ENCODE measurements at regions not wholly inside any gene's neighbourhood (a gene's known extent, or its start where the extent isn't known, plus 50 kb on each side); places are given as distances from the start of the nearest gene placed in this dataset.
A peak's percentile ranks its signal among the peaks of the same experiment; 100 is the strongest.

DNA sequence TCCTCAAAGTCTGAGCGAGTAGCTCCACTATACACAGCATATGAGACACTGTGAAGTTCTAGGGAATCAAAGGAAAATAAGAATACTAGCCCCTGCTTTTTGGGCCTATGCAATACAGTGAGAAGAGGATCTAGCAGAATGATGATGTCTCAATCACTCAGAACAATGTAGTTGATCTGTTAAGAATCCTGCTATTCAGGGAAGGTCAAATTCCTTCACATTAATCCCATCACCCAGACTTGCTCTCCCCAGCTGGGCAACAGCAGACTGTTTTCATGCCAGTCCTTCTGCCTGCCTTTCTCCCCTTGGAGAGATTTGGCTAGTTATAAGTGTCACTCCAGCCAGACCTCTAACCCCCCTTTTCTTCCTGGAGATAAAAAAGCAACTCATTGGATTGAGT, 230.0 kb upstream of the EPHA4 start:
- no peak overlapping the region for H3K9ac ChIP-seq
- no peak overlapping the region for H3K4me2 ChIP-seq (ENCODE audit: unreplicated experiment)
- H2AFZ ChIP-seq: no peak overlapping the region
- in situ Hi-C loops (cut with MboI): no loop called here
- WGBS, 2 experiments (ENCODE audit: low coverage in 1 of 2, low lambda C conversion rate in 2 of 2, missing lambda C conversion rate in 2 of 2): 11 to 20% methylated on average over 1 of the region's 1 CpG
- TF ChIP-seq EZH2phosphoT487 (IDR thresholded peaks at IDR 0.05; ENCODE audit: insufficient read depth, low read depth) (no peak), EZH2 (IDR thresholded peaks at IDR 0.05; ENCODE audit: insufficient read depth, poor library complexity, severe bottlenecking) (no peak)
- H3K4me3 ChIP-seq: no peak overlapping the region
- H3K4me1 ChIP-seq (ENCODE audit: insufficient read depth): no peaks in the 10 kb centered on the region
- H3K79me2 ChIP-seq (ENCODE audit: insufficient read depth): no peaks in the 10 kb centered on the region
- H4K20me1 ChIP-seq (ENCODE audit: insufficient read depth): no peaks in the 10 kb centered on the region
- H3K9me3 ChIP-seq (ENCODE audit: low read depth): no peaks in the 10 kb centered on the region
- no peaks in the 10 kb centered on the region for H3K9me2 ChIP-seq (ENCODE audit: insufficient read depth)
- H3F3A ChIP-seq (ENCODE audit: insufficient read depth): no peaks in the 10 kb centered on the region
- H3K36me3 ChIP-seq (ENCODE audit: low read depth): no peaks in the 10 kb centered on the region
- no peak for DNase-seq
- H3K27ac ChIP-seq: no peak overlapping the region
- H3K27me3 ChIP-seq (replicated peaks; ENCODE audit: insufficient read depth): no peaks in the 10 kb centered on the region

GRCh38 chr2:221792971-221793521, 220.9 kb upstream of the EPHA4 start:
- no peaks in the 10 kb centered on the region for H3K9me2 ChIP-seq (ENCODE audit: insufficient read depth)
- no peak for DNase-seq
- TF ChIP-seq EZH2phosphoT487 (IDR thresholded peaks at IDR 0.05; ENCODE audit: insufficient read depth, low read depth) (no peak), EZH2 (IDR thresholded peaks at IDR 0.05; ENCODE audit: insufficient read depth, poor library complexity, severe bottlenecking) (no peak)
- no peak overlapping the region for H3K27ac ChIP-seq
- no peak overlapping the region for H3K9ac ChIP-seq
- H3K4me2 ChIP-seq (ENCODE audit: unreplicated experiment): no peak overlapping the region
- H3K4me3 ChIP-seq: no peak overlapping the region
- no peaks in the 10 kb centered on the region for H4K20me1 ChIP-seq (ENCODE audit: insufficient read depth)
- no peaks in the 10 kb centered on the region for H3K4me1 ChIP-seq (ENCODE audit: insufficient read depth)
- H3F3A ChIP-seq (ENCODE audit: insufficient read depth): no peaks in the 10 kb centered on the region
- no peak overlapping the region for H2AFZ ChIP-seq
- in situ Hi-C loops (cut with MboI): no loop called here
- H3K9me3 ChIP-seq (ENCODE audit: low read depth): peaks cover 3% of the 10 kb centered on the region
- no peaks in the 10 kb centered on the region for H3K79me2 ChIP-seq (ENCODE audit: insufficient read depth)
- no peaks in the 10 kb centered on the region for H3K36me3 ChIP-seq (ENCODE audit: low read depth)
- 23 to 28% methylated on average over 7 of the region's 7 CpGs for WGBS, 2 experiments (ENCODE audit: low coverage in 1 of 2, low lambda C conversion rate in 2 of 2, missing lambda C conversion rate in 2 of 2)
- H3K27me3 ChIP-seq (replicated peaks; ENCODE audit: insufficient read depth): no peaks in the 10 kb centered on the region

- Histone ChIP-seq H3K79me2 (ENCODE audit: insufficient read depth) (no peaks in the 10 kb centered on the region), H3K27ac (no peak overlapping the region), H3K9me3 (ENCODE audit: low read depth) (peaks cover 3% of the 10 kb centered on the region), H3K27me3 (replicated peaks; ENCODE audit: insufficient read depth) (no peaks in the 10 kb centered on the region), H3K4me3 (no peak overlapping the region), H2AFZ (no peak overlapping the region), H4K20me1 (ENCODE audit: insufficient read depth) (no peaks in the 10 kb centered on the region), H3K4me2 (ENCODE audit: unreplicated experiment) (no peak overlapping the region), H3K9me2 (ENCODE audit: insufficient read depth) (no peaks in the 10 kb centered on the region), H3F3A (ENCODE audit: insufficient read depth) (no peaks in the 10 kb centered on the region), H3K4me1 (ENCODE audit: insufficient read depth) (no peaks in the 10 kb centered on the region), H3K9ac (no peak overlapping the region), H3K36me3 (ENCODE audit: low read depth) (no peaks in the 10 kb centered on the region)
- DNase-seq: peak; percentile 38
- TF ChIP-seq EZH2phosphoT487 (IDR thresholded peaks at IDR 0.05; ENCODE audit: insufficient read depth, low read depth) (no peak), EZH2 (IDR thresholded peaks at IDR 0.05; ENCODE audit: insufficient read depth, poor library complexity, severe bottlenecking) (no peak)
- 69 to 80% methylated on average over 2 of the region's 2 CpGs for WGBS, 2 experiments (ENCODE audit: low coverage in 1 of 2, low lambda C conversion rate in 2 of 2, missing lambda C conversion rate in 2 of 2)
- in situ Hi-C loops (cut with MboI): no loop called here
Measured at GRCh38 chr2:221791844-221792243, 219.7 kb upstream of the EPHA4 start.

- DNase-seq: no peak
Measured at GRCh38 chr2:221787561-221787960, 215.5 kb upstream of the EPHA4 start.

More at GRCh38 chr2:221787561-221787960, 215.5 kb upstream of the EPHA4 start:
- Histone ChIP-seq H3K79me2 (ENCODE audit: insufficient read depth) (no peaks in the 10 kb centered on the region), H3K4me1 (ENCODE audit: insufficient read depth) (no peaks in the 10 kb centered on the region), H3F3A (ENCODE audit: insufficient read depth) (no peaks in the 10 kb centered on the region), H3K9me3 (ENCODE audit: low read depth) (no peaks in the 10 kb centered on the region), H3K36me3 (ENCODE audit: low read depth) (no peaks in the 10 kb centered on the region), H3K27ac (no peak overlapping the region), H3K4me3 (no peak overlapping the region), H3K9me2 (ENCODE audit: insufficient read depth) (no peaks in the 10 kb centered on the region), H3K4me2 (ENCODE audit: unreplicated experiment) (no peak overlapping the region), H4K20me1 (ENCODE audit: insufficient read depth) (no peaks in the 10 kb centered on the region), H3K27me3 (replicated peaks; ENCODE audit: insufficient read depth) (no peaks in the 10 kb centered on the region), H3K9ac (no peak overlapping the region), H2AFZ (no peak overlapping the region)
- in situ Hi-C loops (cut with MboI): no loop called here
- WGBS, 2 experiments (ENCODE audit: low coverage in 1 of 2, low lambda C conversion rate in 2 of 2, missing lambda C conversion rate in 2 of 2): 45 to 49% methylated on average over 4 of the region's 4 CpGs
- TF ChIP-seq EZH2 (IDR thresholded peaks at IDR 0.05; ENCODE audit: insufficient read depth, poor library complexity, severe bottlenecking): no peak
- TF ChIP-seq EZH2phosphoT487 (IDR thresholded peaks at IDR 0.05; ENCODE audit: insufficient read depth, low read depth): no peak
